Esophagus muscularis mucosa (tissue), 4 donors: ENCODE measurements at regions not wholly inside any gene's neighbourhood (a gene's known extent, or its start where the extent isn't known, plus 50 kb on each side); places are given as distances from the start of the nearest gene placed in this dataset.

ENCODE experiments used
- CTCF ChIP-seq, 3 experiments: fragments of 200-600 bp in 2 of 3; fragments of 450-650 bp in 1 of 3; sonication (generic) in 2 of 3; IDR thresholded peaks; one replicate each; pipeline ENCODE4 v1.5.1; 2017 to 2019; ENCODE audit warnings: antibody characterized with exemption in 3 of 3, mild to moderate bottlenecking in 2 of 3, moderate library complexity in 1 of 3
- EP300 ChIP-seq: sonication (generic); formaldehyde crosslinking; IDR thresholded peaks from one replicate; pipeline ENCODE4 v1.6.1; 2017; ENCODE audit warnings: antibody characterized with exemption
- POLR2A ChIP-seq: fragments of 450-650 bp; IDR thresholded peaks from one replicate; pipeline ENCODE4 v1.6.1; 2017; ENCODE audit warnings: antibody characterized with exemption, moderate library complexity, mild to moderate bottlenecking, low read depth
- POLR2AphosphoS5 ChIP-seq, 2 donors: sonication (generic); formaldehyde crosslinking; IDR thresholded peaks; one replicate each; pipeline ENCODE4 v1.6.1; 2017; ENCODE audit warnings: antibody characterized with exemption in 2 of 2

DNA sequence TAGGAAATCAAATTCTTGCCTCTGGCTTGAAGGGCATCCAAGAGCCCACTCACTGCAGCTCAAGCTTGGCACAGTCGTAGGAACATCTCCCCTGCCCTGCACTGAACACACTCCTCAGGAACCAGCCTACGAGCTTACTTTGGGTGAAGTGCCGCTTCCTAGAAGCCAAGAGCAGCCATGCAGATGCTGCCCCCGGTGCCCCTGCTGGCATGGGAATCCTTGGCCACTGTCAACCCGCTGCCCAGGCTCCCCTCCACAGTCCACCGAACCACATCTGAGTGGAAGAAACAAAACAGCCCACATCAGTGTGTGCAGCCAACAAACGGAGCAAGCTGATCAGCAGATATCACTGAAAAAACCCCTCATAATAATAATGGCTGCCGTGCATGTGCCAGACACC, 89.8 kb downstream of the TMEM215 start:
- TF ChIP-seq POLR2A (no peak), CTCF (IDR thresholded peaks at IDR 0.05) (no peak), EP300 (no peak), POLR2AphosphoS5 (IDR thresholded peaks at IDR 0.05) (no peak)
